ENCODE measurements at regions not wholly inside any gene's neighbourhood (a gene's known extent, or its start where the extent isn't known, plus 50 kb on each side); places are given as distances from the start of the nearest gene placed in this dataset.

DNA sequence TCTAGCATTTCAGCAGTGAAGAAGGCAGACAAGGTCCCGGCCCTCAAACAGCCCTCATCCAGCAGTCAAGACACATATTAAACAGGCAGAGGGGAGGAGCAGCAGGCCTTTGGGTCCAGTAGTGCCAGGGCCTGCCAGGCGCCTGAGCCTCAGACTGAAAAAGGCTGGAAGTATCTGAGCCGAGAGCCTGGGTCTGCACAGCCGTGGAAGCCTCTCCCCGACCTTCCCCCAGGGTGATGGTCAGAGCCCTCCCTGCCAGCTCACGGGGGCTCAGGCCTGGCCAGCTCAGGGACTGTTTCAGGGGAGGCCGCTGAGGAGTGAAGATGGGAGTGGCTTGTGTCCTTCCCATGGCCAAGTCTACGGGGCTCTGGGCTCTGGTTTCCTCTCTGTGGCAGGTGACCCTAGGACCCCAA is 565.2 kb downstream of the PTPRU start:
- Histone ChIP-seq H3K36me3 (ENCODE audit: control insufficient read depth in 1 of 2, insufficient read depth in 2 of 2, low read length in 2 of 2) (no peaks in the 10 kb centered on the region), H3K79me2 (ENCODE audit: insufficient read depth, low read length) (no peaks in the 10 kb centered on the region), H3K9me2 (ENCODE audit: insufficient read depth) (no peaks in the 10 kb centered on the region), H3K4me2 (ENCODE audit: low read length) (no peak overlapping the region), H3K4me1 (ENCODE audit: control insufficient read depth in 1 of 2, insufficient read depth in 2 of 2, low read length in 2 of 2) (peaks cover 3 to 11% of the 10 kb centered on the region in 2 experiments; a peak in 2 of 4 replicates), H2AFZ (ENCODE audit: low read depth, low read length, poor library complexity, severe bottlenecking) (no peak overlapping the region), H4K20me1 (ENCODE audit: insufficient read depth) (no peaks in the 10 kb centered on the region), H3K27ac (ENCODE audit: low read depth, low read length) (no peak overlapping the region), H3K9me3 (ENCODE audit: control insufficient read depth in 1 of 2, insufficient read depth in 1 of 2, low read depth in 1 of 2, low read length in 2 of 2) (no peaks in the 10 kb centered on the region), H3K4me3 (replicated peaks in 1 of 2; ENCODE audit: low read depth in 1 of 2, low read length in 2 of 2) (no peak overlapping the region), H3K9ac (ENCODE audit: low read length) (no peak overlapping the region), H3K27me3 (ENCODE audit: insufficient read depth, low read length) (no peaks in the 10 kb centered on the region)
- ATAC-seq (no peak), DNase-seq (ENCODE audit: low read depth, low spot score) (no peak)
- BruUV-seq (replicated peaks): no TSS peak
- ChIA-PET RAD21 (ENCODE audit: low non-redundant PET in 1 of 2, low total read pairs in 2 of 2, uncharacterized antibody in 2 of 2, unreplicated experiment in 2 of 2) (no interaction called here), POLR2A (no interaction called here), CTCF (no interaction called here)
- TF ChIP-seq ZFX (IDR thresholded peaks at IDR 0.05): no peak
- no peak for TF ChIP-seq EZH2 (IDR thresholded peaks at IDR 0.05)
- TF ChIP-seq MAX (IDR thresholded peaks at IDR 0.05): no peak
- no peak for TF ChIP-seq ATF3 (IDR thresholded peaks at IDR 0.05)
- TF ChIP-seq FOSL1 (IDR thresholded peaks at IDR 0.05; ENCODE audit: low read depth): no peak
- TF ChIP-seq YY1 (IDR thresholded peaks at IDR 0.05; ENCODE audit: extremely low read depth, insufficient replicate concordance, low read depth, low read length): no peak
- TF ChIP-seq EZH2phosphoT487 (IDR thresholded peaks at IDR 0.05; ENCODE audit: borderline replicate concordance): no peak
- no peak for TF ChIP-seq POLR2AphosphoS5 (IDR thresholded peaks at IDR 0.05; ENCODE audit: low read depth, low read length)
- no peak for TF ChIP-seq CEBPB (IDR thresholded peaks at IDR 0.05; ENCODE audit: low read depth)
- TF ChIP-seq POLR2A (IDR thresholded peaks at IDR 0.05; ENCODE audit: borderline replicate concordance, extremely low read depth, insufficient read depth, insufficient read length): no peak
- TF ChIP-seq EGR1 (IDR thresholded peaks at IDR 0.05; ENCODE audit: low read depth): no peak
- no peak for TF ChIP-seq SRF (IDR thresholded peaks at IDR 0.05; ENCODE audit: low read depth)
- no peak for TF ChIP-seq REST (IDR thresholded peaks at IDR 0.05; ENCODE audit: low read depth)
- TF ChIP-seq CBX3 (IDR thresholded peaks at IDR 0.05; ENCODE audit: low read depth): no peak
- no peak for TF ChIP-seq ELF1 (IDR thresholded peaks at IDR 0.05; ENCODE audit: borderline replicate concordance, low read depth)
- TF ChIP-seq ZBTB33 (IDR thresholded peaks at IDR 0.05; ENCODE audit: extremely low read depth, insufficient replicate concordance, low read length): no peak
- no peak for TF ChIP-seq SP1 (IDR thresholded peaks at IDR 0.05; ENCODE audit: low read depth)
- TF ChIP-seq SIN3A (IDR thresholded peaks at IDR 0.05; ENCODE audit: low read depth): no peak
- intact Hi-C loops (cut with micrococcal nuclease): no loop called here

Data from HCT116 (cell line).